ENCODE measurements at regions not wholly inside any gene's neighbourhood (a gene's known extent, or its start where the extent isn't known, plus 50 kb on each side); places are given as distances from the start of the nearest gene placed in this dataset.

- Histone ChIP-seq H3K9ac (ENCODE audit: insufficient read depth, low read length, poor library complexity, severe bottlenecking) (no peak overlapping the region), H3K4me3 (replicated peaks in 1 of 3; ENCODE audit: low read depth in 2 of 3, low read length in 3 of 3) (no peak overlapping the region), H3K79me2 (ENCODE audit: insufficient read depth, low read length) (no peaks in the 10 kb centered on the region), H3K27me3 (ENCODE audit: control insufficient read depth in 2 of 2, insufficient read depth in 2 of 2, low read length in 2 of 2) (no peaks in the 10 kb centered on the region), H2AFZ (ENCODE audit: insufficient read depth, low read depth, low read length, poor library complexity, severe bottlenecking) (no peak overlapping the region), H4K20me1 (ENCODE audit: insufficient read depth, low read length) (no peaks in the 10 kb centered on the region), H3K4me1 (ENCODE audit: control insufficient read depth in 1 of 2, insufficient read depth in 2 of 2, low read length in 2 of 2) (no peaks in the 10 kb centered on the region), H3K36me3 (replicated peaks in 1 of 2; ENCODE audit: control insufficient read depth in 1 of 2, insufficient read depth in 2 of 2, low read length in 2 of 2) (no peaks in the 10 kb centered on the region), H3K27ac (ENCODE audit: low read depth in 1 of 2, low read length in 2 of 2) (no peak overlapping the region), H3K9me3 (replicated peaks in 1 of 2; ENCODE audit: control insufficient read depth in 1 of 2, insufficient read depth in 1 of 2, low read length in 2 of 2) (peaks cover 4 to 8% of the 10 kb centered on the region in 2 donors), H3K4me2 (replicated peaks; ENCODE audit: extremely low read depth, low read length, poor library complexity, severe bottlenecking) (no peak overlapping the region)
- DNase-seq, result no peak
- Mint-ChIP-seq H3K4me1 (no peaks in the 10 kb centered on the region), H3K27ac (no peak overlapping the region), H3K9me3 (peaks cover 4 to 20% (median 9%) of the 10 kb centered on the region in 7 donors), H3K4me3 (no peak overlapping the region), H3K27me3 (ENCODE audit: low read depth in 3 of 3) (peaks cover 0 to 1% (median 0%) of the 10 kb centered on the region in 3 donors), H3K36me3 (no peaks in the 10 kb centered on the region)
- TF ChIP-seq CTCF (IDR thresholded peaks at IDR 0.05), result no peak
- WGBS (ENCODE audit: insufficient coverage), result 100% methylated on average over 1 of the region's 4 CpGs
- intact Hi-C loops (cut with micrococcal nuclease), result no loop called here
Measured at GRCh38 chr13:40292536-40292935, 373.9 kb downstream of the FOXO1 start.

- H3K36me3 ChIP-seq (replicated peaks in 1 of 2; ENCODE audit: control insufficient read depth in 1 of 2, insufficient read depth in 2 of 2, low read length in 2 of 2), result no peaks in the 10 kb centered on the region
- no peak overlapping the region for H3K27ac Mint-ChIP-seq
- H3K4me3 ChIP-seq (replicated peaks in 1 of 3; ENCODE audit: low read depth in 2 of 3, low read length in 3 of 3), result no peak overlapping the region
- no peaks in the 10 kb centered on the region for H3K27me3 Mint-ChIP-seq (ENCODE audit: low read depth in 3 of 3)
- no peaks in the 10 kb centered on the region for H3K79me2 ChIP-seq (ENCODE audit: insufficient read depth, low read length)
- H3K4me1 Mint-ChIP-seq, result no peaks in the 10 kb centered on the region
- TF ChIP-seq CTCF (IDR thresholded peaks at IDR 0.05), result no peak
- no peak overlapping the region for H3K4me2 ChIP-seq (replicated peaks; ENCODE audit: extremely low read depth, low read length, poor library complexity, severe bottlenecking)
- H4K20me1 ChIP-seq (ENCODE audit: insufficient read depth, low read length), result no peaks in the 10 kb centered on the region
- no peak overlapping the region for H3K27ac ChIP-seq (ENCODE audit: low read depth in 1 of 2, low read length in 2 of 2)
- H3K27me3 ChIP-seq (ENCODE audit: control insufficient read depth in 2 of 2, insufficient read depth in 2 of 2, low read length in 2 of 2), result no peaks in the 10 kb centered on the region
- DNase-seq, result no peak
- peaks cover 11 to 40% (median 22%) of the 10 kb centered on the region in 7 donors for H3K9me3 Mint-ChIP-seq
- intact Hi-C loops (cut with micrococcal nuclease), result no loop called here
- no peaks in the 10 kb centered on the region for H3K4me1 ChIP-seq (ENCODE audit: control insufficient read depth in 1 of 2, insufficient read depth in 2 of 2, low read length in 2 of 2)
- no peak overlapping the region for H3K9ac ChIP-seq (ENCODE audit: insufficient read depth, low read length, poor library complexity, severe bottlenecking)
- H3K4me3 Mint-ChIP-seq, result no peak overlapping the region
- H3K9me3 ChIP-seq (replicated peaks in 1 of 2; ENCODE audit: control insufficient read depth in 1 of 2, insufficient read depth in 1 of 2, low read length in 2 of 2), result peaks cover 23 to 31% of the 10 kb centered on the region in 2 donors
- H2AFZ ChIP-seq (ENCODE audit: insufficient read depth, low read depth, low read length, poor library complexity, severe bottlenecking), result no peak overlapping the region
- no peaks in the 10 kb centered on the region for H3K36me3 Mint-ChIP-seq
Measured at GRCh38 chr13:40302351-40302750, 364.1 kb downstream of the FOXO1 start.
